ENCODE measurements at regions not wholly inside any gene's neighbourhood (a gene's known extent, or its start where the extent isn't known, plus 50 kb on each side); places are given as distances from the start of the nearest gene placed in this dataset.

DNA sequence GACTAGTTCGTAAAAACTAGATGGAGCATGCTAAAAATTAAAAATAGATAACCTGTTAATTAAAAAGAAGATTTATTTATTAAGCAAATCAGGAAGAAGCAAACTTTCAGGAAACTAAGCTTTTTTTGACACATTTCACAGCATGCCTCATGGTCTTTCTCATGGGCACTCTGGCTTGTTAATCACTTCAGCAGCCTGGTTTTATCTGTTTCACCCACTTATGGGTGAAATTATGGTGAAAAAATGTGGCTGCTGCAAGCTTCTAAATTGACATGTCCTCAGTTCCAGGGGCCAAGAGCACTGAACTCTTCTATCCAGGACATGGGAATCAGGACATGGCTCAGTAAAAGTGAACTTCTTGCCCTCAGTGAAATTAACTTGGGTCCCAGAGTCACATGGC lies 468.6 kb upstream of the SYT1 start (continued):
- TF ChIP-seq REST (IDR thresholded peaks at IDR 0.05; ENCODE audit: low read depth, low read length) (no peak), IRF3 (IDR thresholded peaks at IDR 0.05; ENCODE audit: low read depth, low read length) (no peak), NRF1 (IDR thresholded peaks at IDR 0.05; ENCODE audit: low read depth, low read length) (no peak), CHD2 (IDR thresholded peaks at IDR 0.05; ENCODE audit: low read length, partially characterized antibody) (no peak), EP300 (IDR thresholded peaks at IDR 0.05; ENCODE audit: borderline replicate concordance in 1 of 2, low read depth in 1 of 2, low read length in 1 of 2) (no peak)
- TF ChIP-seq, protein P1, sequence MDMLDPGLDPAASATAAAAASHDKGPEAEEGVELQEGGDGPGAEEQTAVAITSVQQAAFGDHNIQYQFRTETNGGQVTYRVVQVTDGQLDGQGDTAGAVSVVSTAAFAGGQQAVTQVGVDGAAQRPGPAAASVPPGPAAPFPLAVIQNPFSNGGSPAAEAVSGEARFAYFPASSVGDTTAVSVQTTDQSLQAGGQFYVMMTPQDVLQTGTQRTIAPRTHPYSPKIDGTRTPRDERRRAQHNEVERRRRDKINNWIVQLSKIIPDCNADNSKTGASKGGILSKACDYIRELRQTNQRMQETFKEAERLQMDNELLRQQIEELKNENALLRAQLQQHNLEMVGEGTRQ (IDR thresholded peaks at IDR 0.05; ENCODE audit: borderline replicate concordance, low read depth, low read length) = no peak

- Histone ChIP-seq H3K79me2 (ENCODE audit: insufficient read depth) (no peaks in the 10 kb centered on the region), H3K9me3 (no peaks in the 10 kb centered on the region), H3K27me3 (ENCODE audit: insufficient read depth) (no peaks in the 10 kb centered on the region), H3K4me1 (ENCODE audit: control insufficient read depth in 1 of 2, insufficient read depth in 2 of 2, low read depth in 1 of 2, low read length in 1 of 2) (peaks cover 0 to 5% of the 10 kb centered on the region in 2 experiments; a peak in 3 of 4 replicates), H3F3A (replicated peaks; ENCODE audit: insufficient read depth) (peaks cover 16% of the 10 kb centered on the region), H3K27ac (ENCODE audit: low read depth in 2 of 2, low read length in 1 of 2) (no peak overlapping the region), H3K9ac (no peak overlapping the region), H3K4me3 (ENCODE audit: low read depth in 2 of 2, low read length in 1 of 2) (no peak overlapping the region), H2AFZ (ENCODE audit: low read depth) (no peak overlapping the region), H4K20me1 (ENCODE audit: insufficient read depth) (no peaks in the 10 kb centered on the region), H3K4me2 (no peak overlapping the region), H3K9me2 (no peaks in the 10 kb centered on the region), H3K36me3 (replicated peaks in 1 of 2; ENCODE audit: control insufficient read depth in 1 of 2, insufficient read depth in 2 of 2, low read length in 1 of 2) (no peaks in the 10 kb centered on the region)
- WGBS (ENCODE audit: low lambda C conversion rate) = 100% methylated on average over 1 of the region's 1 CpG
- DNase-seq = no peak
- ChIA-PET CTCF (interaction anchor here (1.1 kb wide), 1 partner anchor 951 kb away, joined by 3 read pairs; no protein-coding TSS in a partner anchor), POLR2A (no interaction called here)
- TF ChIP-seq CTCF (IDR thresholded peaks at IDR 0.05) (no peak), FOXJ3 (CRISPR knock-in tag; IDR thresholded peaks at IDR 0.05) (no peak), FOSL2 (IDR thresholded peaks at IDR 0.05; ENCODE audit: borderline replicate concordance, low read depth) (no peak), POLR2AphosphoS5 (IDR thresholded peaks at IDR 0.05; ENCODE audit: low read depth, low read length) (no peak), MXI1 (IDR thresholded peaks at IDR 0.05; ENCODE audit: low read depth, low read length) (no peak), RFX5 (IDR thresholded peaks at IDR 0.05; ENCODE audit: low read length) (no peak), YY1 (IDR thresholded peaks at IDR 0.05; ENCODE audit: low read depth) (no peak), JUND (IDR thresholded peaks at IDR 0.05) (no peak), CHD2 (IDR thresholded peaks at IDR 0.05; ENCODE audit: low read length, partially characterized antibody) (no peak), MEF2A (IDR thresholded peaks at IDR 0.05; ENCODE audit: borderline replicate concordance, low read depth) (no peak), MAX (IDR thresholded peaks at IDR 0.05; ENCODE audit: low read depth) (no peak), ELF1 (IDR thresholded peaks at IDR 0.05) (no peak), SIN3A (IDR thresholded peaks at IDR 0.05; ENCODE audit: borderline replicate concordance, low read depth, low read length) (no peak)
- TF ChIP-seq, protein P2, sequence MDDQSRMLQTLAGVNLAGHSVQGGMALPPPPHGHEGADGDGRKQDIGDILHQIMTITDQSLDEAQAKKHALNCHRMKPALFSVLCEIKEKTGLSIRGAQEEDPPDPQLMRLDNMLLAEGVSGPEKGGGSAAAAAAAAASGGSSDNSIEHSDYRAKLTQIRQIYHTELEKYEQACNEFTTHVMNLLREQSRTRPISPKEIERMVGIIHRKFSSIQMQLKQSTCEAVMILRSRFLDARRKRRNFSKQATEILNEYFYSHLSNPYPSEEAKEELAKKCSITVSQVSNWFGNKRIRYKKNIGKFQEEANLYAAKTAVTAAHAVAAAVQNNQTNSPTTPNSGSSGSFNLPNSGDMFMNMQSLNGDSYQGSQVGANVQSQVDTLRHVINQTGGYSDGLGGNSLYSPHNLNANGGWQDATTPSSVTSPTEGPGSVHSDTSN (IDR thresholded peaks at IDR 0.05) = no peak
- TF ChIP-seq, protein P1 (IDR thresholded peaks at IDR 0.05; ENCODE audit: borderline replicate concordance, low read depth, low read length) = no peak
These were observed 468.0 kb upstream of the SYT1 start for GRCh38 chr12:78396538-78396937.
